Spleen (tissue), 11 donors: ENCODE measurements at regions not wholly inside any gene's neighbourhood (a gene's known extent, or its start where the extent isn't known, plus 50 kb on each side); places are given as distances from the start of the nearest gene placed in this dataset.

Experiments
- DNase-seq: peaks from one replicate; pipeline ENCODE4 v3.0.0-alpha.2; 2020
- H3K27ac ChIP-seq, 8 donors: fragments of 200-600 bp; sonication (generic) in 7 of 8; 1 replicate in 4 of 8; 2 replicates in 4 of 8; pipeline versions ENCODE4 v1.5.0 to v1.8.0; 2016 to 2021; ENCODE audit warnings: inconsistent platforms in 4 of 8, mild to moderate bottlenecking in 4 of 8, moderate library complexity in 1 of 8
- H3K27me3 ChIP-seq, 7 donors: fragments of 200-600 bp; sonication (generic) in 6 of 7; replicated peaks in 1 of 7; 1 replicate in 4 of 7; 2 replicates in 3 of 7; pipeline versions ENCODE4 v1.5.0 to v1.8.0; 2016 to 2021; ENCODE audit warnings: inconsistent platforms in 3 of 7, mild to moderate bottlenecking in 1 of 7
- H3K36me3 ChIP-seq, 6 donors: fragments of 200-600 bp; sonication (generic) in 5 of 6; 1 replicate in 4 of 6; 2 replicates in 2 of 6; pipeline versions ENCODE4 v1.5.0 to v1.8.0; 2016 to 2021; ENCODE audit warnings: inconsistent platforms in 2 of 6
- H3K4me1 ChIP-seq, 6 donors: fragments of 200-600 bp; sonication (generic) in 5 of 6; 1 replicate in 3 of 6; 2 replicates in 3 of 6; pipeline versions ENCODE4 v1.5.0 to v1.8.0; 2016 to 2021; ENCODE audit warnings: inconsistent platforms in 3 of 6
- H3K4me3 ChIP-seq, 8 donors: fragments of 200-600 bp; sonication (generic) in 7 of 8; 1 replicate in 4 of 8; 2 replicates in 4 of 8; pipeline versions ENCODE4 v1.5.0 to v1.8.0; 2016 to 2021; ENCODE audit warnings: inconsistent platforms in 4 of 8, mild to moderate bottlenecking in 4 of 8, moderate library complexity in 2 of 8
- H3K9me3 ChIP-seq, 8 donors: fragments of 200-600 bp; sonication (generic) in 7 of 8; 1 replicate in 4 of 8; 2 replicates in 4 of 8; pipeline versions ENCODE4 v1.5.0 to v1.8.0; 2016 to 2021; ENCODE audit warnings: inconsistent platforms in 4 of 8
- POLR2A ChIP-seq, 3 donors: fragments of 450-650 bp; IDR thresholded peaks; one replicate each; pipeline ENCODE4 v1.5.1; 2017; ENCODE audit warnings: antibody characterized with exemption in 3 of 3, mild to moderate bottlenecking in 1 of 3
- POLR2AphosphoS5 ChIP-seq, 3 donors: sonication (generic); formaldehyde crosslinking; IDR thresholded peaks; one replicate each; pipeline ENCODE4 v1.5.1; 2017; ENCODE audit warnings: antibody characterized with exemption in 3 of 3
- WGBS, 5 donors: extraction: QIAGEN DNeasy Blood & Tissue Kit in 3 of 5; methylation state at CpG; one replicate each; pipeline versions ENCODE4 v1.1.5 to v1.1.7; 2013 to 2018; 5-methylcytosine and 5-hydroxymethylcytosine counted together
- intact Hi-C: fragments of 100-400 bp; cut with DNase I; formaldehyde crosslinking; loops from one replicate; pipeline ENCODE4 v1.15.0; 2023; ENCODE audit warnings: low total_unique reads
- TF ChIP-seq, protein P1 (sequence below), 11 experiments: fragments of 200-600 bp in 7 of 11; fragments of 450-650 bp in 4 of 11; sonication (generic) in 4 of 11; IDR thresholded peaks in 8 of 11; conservative IDR thresholded peaks in 3 of 11; 1 replicate in 7 of 11; 2 replicates in 4 of 11; pipeline versions ENCODE4 v1.4.0 to v1.8.0; 2016 to 2021; ENCODE audit warnings: antibody characterized with exemption in 11 of 11, inconsistent platforms in 4 of 11, mild to moderate bottlenecking in 1 of 11
- donor health status: healthy with polysubstance abuse.
- donor health status: DM: no; HTN: no; CAD: no; lungs with moderate emphysema.
- donor health status: DM: no; HTN: no; CAD: no.
- donor health status: Bipolar disorder and iron deficiency.
- donor health status: healthy.
- donor health status: DM: no; HTN: no; CAD: no.
- donor health status: DM: yes; HTN: yes; CAD: no.

- TF ChIP-seq, protein P1, sequence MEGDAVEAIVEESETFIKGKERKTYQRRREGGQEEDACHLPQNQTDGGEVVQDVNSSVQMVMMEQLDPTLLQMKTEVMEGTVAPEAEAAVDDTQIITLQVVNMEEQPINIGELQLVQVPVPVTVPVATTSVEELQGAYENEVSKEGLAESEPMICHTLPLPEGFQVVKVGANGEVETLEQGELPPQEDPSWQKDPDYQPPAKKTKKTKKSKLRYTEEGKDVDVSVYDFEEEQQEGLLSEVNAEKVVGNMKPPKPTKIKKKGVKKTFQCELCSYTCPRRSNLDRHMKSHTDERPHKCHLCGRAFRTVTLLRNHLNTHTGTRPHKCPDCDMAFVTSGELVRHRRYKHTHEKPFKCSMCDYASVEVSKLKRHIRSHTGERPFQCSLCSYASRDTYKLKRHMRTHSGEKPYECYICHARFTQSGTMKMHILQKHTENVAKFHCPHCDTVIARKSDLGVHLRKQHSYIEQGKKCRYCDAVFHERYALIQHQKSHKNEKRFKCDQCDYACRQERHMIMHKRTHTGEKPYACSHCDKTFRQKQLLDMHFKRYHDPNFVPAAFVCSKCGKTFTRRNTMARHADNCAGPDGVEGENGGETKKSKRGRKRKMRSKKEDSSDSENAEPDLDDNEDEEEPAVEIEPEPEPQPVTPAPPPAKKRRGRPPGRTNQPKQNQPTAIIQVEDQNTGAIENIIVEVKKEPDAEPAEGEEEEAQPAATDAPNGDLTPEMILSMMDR (IDR thresholded peaks at IDR 0.05 in 8 of 11, conservative IDR thresholded peaks at IDR 0.05 in 3 of 11), result no peak
- TF ChIP-seq POLR2AphosphoS5 (IDR thresholded peaks at IDR 0.05), result no peak
- TF ChIP-seq POLR2A (IDR thresholded peaks at IDR 0.05), result no peak
- Histone ChIP-seq H3K4me3 (no peak overlapping the region), H3K4me1 (peaks cover 0 to 4% (median 0%) of the 10 kb centered on the region in 6 donors), H3K36me3 (no peaks in the 10 kb centered on the region), H3K27ac (no peak overlapping the region), H3K27me3 (no peaks in the 10 kb centered on the region), H3K9me3 (no peaks in the 10 kb centered on the region)
- WGBS, 5 donors, result 93 to 97% (median 95%) methylated on average over 2 of the region's 2 CpGs
- intact Hi-C loops, result no loop called here
- no peak for DNase-seq
Measured at GRCh38 chr2:61631321-61631720, 93.2 kb upstream of the XPO1 start.

GRCh38 chr2:61626827-61627226 is 88.7 kb upstream of the XPO1 start:
- Histone ChIP-seq H3K36me3 (no peaks in the 10 kb centered on the region), H3K27ac (no peak overlapping the region), H3K4me1 (no peaks in the 10 kb centered on the region), H3K4me3 (no peak overlapping the region), H3K27me3 (no peaks in the 10 kb centered on the region), H3K9me3 (no peaks in the 10 kb centered on the region)
- 85 to 100% (median 90%) methylated on average over 1 of the region's 1 CpG for WGBS, 5 donors
- DNase-seq, result no peak
- TF ChIP-seq, protein P1 (IDR thresholded peaks at IDR 0.05 in 8 of 11, conservative IDR thresholded peaks at IDR 0.05 in 3 of 11), result no peak
- TF ChIP-seq POLR2A (IDR thresholded peaks at IDR 0.05), result no peak
- no peak for TF ChIP-seq POLR2AphosphoS5 (IDR thresholded peaks at IDR 0.05)
- intact Hi-C loops, result no loop called here

- WGBS, 5 donors, result 92 to 95% (median 94%) methylated on average over 5 of the region's 5 CpGs
- intact Hi-C loops, result no loop called here
- H3K36me3 ChIP-seq, result no peaks in the 10 kb centered on the region
Measured at GRCh38 chr2:61623747-61624146, 85.6 kb upstream of the XPO1 start.

GRCh38 chr2:61620244-61621159 is 82.3 kb upstream of the XPO1 start:
- no peaks in the 10 kb centered on the region for H3K27me3 ChIP-seq
- H3K36me3 ChIP-seq, result no peaks in the 10 kb centered on the region
- no peak overlapping the region for H3K27ac ChIP-seq
- H3K9me3 ChIP-seq, result no peaks in the 10 kb centered on the region
- WGBS, 5 donors, result 75 to 88% (median 79%) methylated on average over 6 of the region's 6 CpGs
- DNase-seq, result no peak
- no peak overlapping the region for H3K4me3 ChIP-seq
- TF ChIP-seq, protein P1 (IDR thresholded peaks at IDR 0.05 in 8 of 11, conservative IDR thresholded peaks at IDR 0.05 in 3 of 11), result no peak
- TF ChIP-seq POLR2A (IDR thresholded peaks at IDR 0.05), result no peak
- no peak for TF ChIP-seq POLR2AphosphoS5 (IDR thresholded peaks at IDR 0.05)
- intact Hi-C loops, result no loop called here
- H3K4me1 ChIP-seq, result no peaks in the 10 kb centered on the region

More at GRCh38 chr2:61623747-61624146, 85.6 kb upstream of the XPO1 start:
- Histone ChIP-seq H3K27me3 (no peaks in the 10 kb centered on the region), H3K4me1 (no peaks in the 10 kb centered on the region), H3K4me3 (no peak overlapping the region), H3K27ac (no peak overlapping the region), H3K9me3 (no peaks in the 10 kb centered on the region)
- DNase-seq, result no peak
- TF ChIP-seq, protein P1 (IDR thresholded peaks at IDR 0.05 in 8 of 11, conservative IDR thresholded peaks at IDR 0.05 in 3 of 11), result no peak
- TF ChIP-seq POLR2AphosphoS5 (IDR thresholded peaks at IDR 0.05) (no peak), POLR2A (IDR thresholded peaks at IDR 0.05) (no peak)
